IMR-90 (cell line): ENCODE measurements at regions not wholly inside any gene's neighbourhood (a gene's known extent, or its start where the extent isn't known, plus 50 kb on each side); places are given as distances from the start of the nearest gene placed in this dataset.

Experiments
- ATAC-seq: fragments of 200-7000 bp; cut with Tn5 transposase; 2 replicates; pipeline ENCODE4 v1.9.1; 2020; ENCODE audit warnings: low read depth, mild to moderate bottlenecking, moderate library complexity
- BruUV-seq: library from RNA; stranded (reverse); fragments of 400-500 nt; replicated peaks from 2 replicates; lab custom pipeline; 2021; lab: Mats Ljungman, UMichigan
- CTCF ChIA-PET: fragments of 300-600 bp; formaldehyde crosslinking; extraction: SDS; loops from one replicate; lab custom pipeline; 2021; ENCODE audit warnings: antibody characterized with exemption; lab: Yijun Ruan, JAX
- POLR2A ChIA-PET: fragments of 300-600 bp; sonication (Branson Sonifier 250); formaldehyde crosslinking; loops from one replicate; lab custom pipeline; 2022; ENCODE audit warnings: antibody characterized with exemption; ENCODE audit not compliant: unreplicated experiment; lab: Charles Lee
- DNase-seq: peaks from one replicate; pipeline ENCODE4 v3.0.0; 2013
- H2AFZ ChIP-seq: replicated peaks from 2 replicates; pipeline ENCODE3; 2013; ENCODE audit warnings: low read length, mild to moderate bottlenecking; ENCODE audit not compliant: poor library complexity
- H2AK5ac ChIP-seq: 2 replicates; pipeline ENCODE4 v1.6.1; 2013; ENCODE audit warnings: low read depth, low read length, inconsistent platforms
- H2AK9ac ChIP-seq: replicated peaks from 2 replicates; pipeline ENCODE3; 2013; ENCODE audit warnings: mild to moderate bottlenecking, low read depth, low read length, moderate library complexity; ENCODE audit not compliant: poor library complexity
- H2BK120ac ChIP-seq: 2 replicates; pipeline ENCODE4 v1.6.1; 2013; ENCODE audit warnings: low read depth, low read length, inconsistent platforms
- H2BK15ac ChIP-seq: 3 replicates; pipeline ENCODE4 v1.6.1; 2013; ENCODE audit warnings: low read depth, low read length, inconsistent platforms
- H2BK20ac ChIP-seq: 2 replicates; pipeline ENCODE4 v1.6.1; 2013; ENCODE audit warnings: low read depth, mild to moderate bottlenecking, inconsistent platforms, low read length, moderate library complexity
- H2BK5ac ChIP-seq: 2 replicates; pipeline ENCODE4 v1.6.1; 2013; ENCODE audit warnings: mild to moderate bottlenecking, low read depth, low read length, inconsistent platforms; ENCODE audit not compliant: poor library complexity, severe bottlenecking
- H3K14ac ChIP-seq: replicated peaks from 2 replicates; pipeline ENCODE4 v1.6.1; 2013; ENCODE audit warnings: low read depth, low read length, inconsistent platforms
- H3K18ac ChIP-seq: 2 replicates; pipeline ENCODE4 v1.6.1; 2013; ENCODE audit warnings: low read depth, low read length, control low read depth
- H3K23ac ChIP-seq: 2 replicates; pipeline ENCODE4 v1.6.1; 2013; ENCODE audit warnings: low read depth, low read length, inconsistent platforms
- H3K27ac ChIP-seq: 2 replicates; pipeline ENCODE4 v1.5.1; 2013; ENCODE audit warnings: mild to moderate bottlenecking, control low read depth, low read length; ENCODE audit not compliant: insufficient read depth
- H3K27me3 ChIP-seq: 2 replicates; pipeline ENCODE4 v1.6.1; 2013; ENCODE audit warnings: low read length; ENCODE audit not compliant: control insufficient read depth, insufficient read depth
- H3K36me3 ChIP-seq: 2 replicates; pipeline ENCODE4 v1.6.1; 2013; ENCODE audit warnings: low read length, mixed read lengths; ENCODE audit not compliant: control insufficient read depth, insufficient read depth
- H3K4ac ChIP-seq: 2 replicates; pipeline ENCODE4 v1.6.1; 2013; ENCODE audit warnings: low read depth, low read length, inconsistent platforms
- H3K4me1 ChIP-seq: 2 replicates; pipeline ENCODE4 v1.6.1; 2013; ENCODE audit warnings: low read length, mixed read lengths; ENCODE audit not compliant: control insufficient read depth, insufficient read depth
- H3K4me2 ChIP-seq: 2 replicates; pipeline ENCODE4 v1.6.1; 2013; ENCODE audit warnings: low read depth, mild to moderate bottlenecking, control low read depth, low read length, moderate library complexity
- H3K4me3 ChIP-seq: 2 replicates; pipeline ENCODE4 v1.5.1; 2013; ENCODE audit warnings: low read depth, mild to moderate bottlenecking, control low read depth, low read length, moderate library complexity; ENCODE audit not compliant: insufficient read depth
- H3K56ac ChIP-seq: 2 replicates; pipeline ENCODE4 v1.6.1; 2013; ENCODE audit warnings: low read length, inconsistent platforms; ENCODE audit not compliant: insufficient read depth; ENCODE audit errors: extremely low read depth
- H3K79me1 ChIP-seq, 2 experiments: 2 replicates each; pipeline ENCODE4 v1.6.1; 2013; ENCODE audit warnings: low read length in 2 of 2, inconsistent platforms in 1 of 2, low read depth in 1 of 2
- H3K9ac ChIP-seq: 2 replicates; pipeline ENCODE4 v1.6.1; 2013; ENCODE audit warnings: low read depth, low read length, control low read depth
- H3K9me1 ChIP-seq: 2 replicates; pipeline ENCODE4 v1.6.1; 2013; ENCODE audit warnings: low read length, inconsistent platforms; ENCODE audit not compliant: insufficient read depth
- H3K9me3 ChIP-seq: 2 replicates; pipeline ENCODE4 v1.6.1; 2013; ENCODE audit warnings: low read length; ENCODE audit not compliant: control insufficient read depth, insufficient read depth
- H4K20me1 ChIP-seq: 2 replicates; pipeline ENCODE4 v1.6.1; 2013; ENCODE audit warnings: low read length, inconsistent platforms; ENCODE audit not compliant: insufficient read depth
- H4K5ac ChIP-seq: 2 replicates; pipeline ENCODE4 v1.6.1; 2013; ENCODE audit warnings: mild to moderate bottlenecking, low read depth, low read length, control low read depth
- H4K8ac ChIP-seq, 2 experiments: 2 replicates each; pipeline ENCODE4 v1.6.1; 2013; ENCODE audit warnings: low read depth in 2 of 2, low read length in 2 of 2, control low read depth in 1 of 2, inconsistent platforms in 1 of 2
- H4K91ac ChIP-seq: 2 replicates; pipeline ENCODE4 v1.6.1; 2013; ENCODE audit warnings: low read depth, low read length, inconsistent platforms; ENCODE audit not compliant: insufficient read depth
- ELK1 ChIP-seq: fragments of 150-350 bp; IDR thresholded peaks from 2 replicates; pipeline ENCODE4 v1.6.1; 2016; ENCODE audit warnings: low read depth, mild to moderate bottlenecking, low read length, moderate library complexity, borderline replicate concordance
- RFX5 ChIP-seq: IDR thresholded peaks from 2 replicates; pipeline ENCODE4 v1.8.0; 2012; ENCODE audit warnings: low read depth, mild to moderate bottlenecking, low read length, moderate library complexity
- WGBS, 2 experiments: methylation state at CpG; one replicate each; pipeline versions ENCODE4 v1.1.5 to v1.1.7; 2013; ENCODE audit warnings: missing lambda C conversion rate in 2 of 2; ENCODE audit not compliant: insufficient read length in 1 of 2; ENCODE audit errors: extremely low coverage in 2 of 2; 5-methylcytosine and 5-hydroxymethylcytosine counted together
- dilution Hi-C: fragments of 300-500 bp; cut with HindIII; formaldehyde crosslinking; loops from one replicate; pipeline ENCODE4 v1.14.3; 2018; ENCODE audit warnings: low sequenced_read_pairs; ENCODE audit not compliant: unreplicated experiment
- in situ Hi-C: fragments of 300-500 bp; cut with MboI; formaldehyde crosslinking; loops from 3 replicates; pipeline ENCODE4 v1.14.3; 2019; ENCODE audit warnings: low sequenced_read_pairs, inconsistent platforms, mixed read lengths
- intact Hi-C: fragments of 100-400 bp; cut with micrococcal nuclease; formaldehyde crosslinking; loops from 2 replicates; pipeline ENCODE4 v1.10.0; 2022
- TF ChIP-seq, protein P1 (sequence below): conservative IDR thresholded peaks from 2 replicates; pipeline ENCODE4 v1.5.1; 2012; ENCODE audit warnings: mild to moderate bottlenecking, low read depth, low read length, improper control_type of control experiment

GRCh38 chr2:196291873-196292800 is 120.8 kb upstream of the STK17B start:
- no peak overlapping the region for H3K4me3 ChIP-seq
- H3K4me2 ChIP-seq = no peak overlapping the region
- H2BK15ac ChIP-seq = peak overlapping the region; percentile 53
- dilution Hi-C loops (no loop called here), in situ Hi-C loops (loop anchor here (10.0 kb wide), 1 partner anchor 463 kb away; no protein-coding TSS in a partner anchor), intact Hi-C loops (loop anchor here (5.0 kb wide), 1 partner anchor 125 kb away; no protein-coding TSS in a partner anchor)
- ChIA-PET CTCF (interaction anchor here (1.0 kb wide), 2 partner anchors 40 to 57 kb away, joined by 3 read pairs; no protein-coding TSS in a partner anchor), POLR2A (interaction anchor here (0.6 kb wide), 1 partner anchor 43 kb away, joined by 3 read pairs; no protein-coding TSS in a partner anchor)
- 87% methylated on average over 7 of the region's 16 CpGs; no CpG with 5 or more reads in 1 of the 2 experiments for WGBS, 2 experiments
- no peak overlapping the region for H2AFZ ChIP-seq
- peak overlapping the region; percentile 39 for H4K5ac ChIP-seq
- no peaks in the 10 kb centered on the region for H3K36me3 ChIP-seq
- H3K9ac ChIP-seq = no peak overlapping the region
- H3K79me1 ChIP-seq = no peaks in the 10 kb centered on the region
- peak overlapping the region; percentile 25; the same call in 1 of the 2 replicates for H3K14ac ChIP-seq
- H3K56ac ChIP-seq = no peak overlapping the region
- no peaks in the 10 kb centered on the region for H3K9me3 ChIP-seq
- peak overlapping the region; percentile 48 for H2AK5ac ChIP-seq
- no peak overlapping the region for H3K27ac ChIP-seq
- peaks cover 15% of the 10 kb centered on the region for H3K9me1 ChIP-seq
- H3K18ac ChIP-seq = peak overlapping the region; percentile 68
- ATAC-seq = no peak
- H2BK20ac ChIP-seq = peak overlapping the region; percentile 46
- TF ChIP-seq, protein P1, sequence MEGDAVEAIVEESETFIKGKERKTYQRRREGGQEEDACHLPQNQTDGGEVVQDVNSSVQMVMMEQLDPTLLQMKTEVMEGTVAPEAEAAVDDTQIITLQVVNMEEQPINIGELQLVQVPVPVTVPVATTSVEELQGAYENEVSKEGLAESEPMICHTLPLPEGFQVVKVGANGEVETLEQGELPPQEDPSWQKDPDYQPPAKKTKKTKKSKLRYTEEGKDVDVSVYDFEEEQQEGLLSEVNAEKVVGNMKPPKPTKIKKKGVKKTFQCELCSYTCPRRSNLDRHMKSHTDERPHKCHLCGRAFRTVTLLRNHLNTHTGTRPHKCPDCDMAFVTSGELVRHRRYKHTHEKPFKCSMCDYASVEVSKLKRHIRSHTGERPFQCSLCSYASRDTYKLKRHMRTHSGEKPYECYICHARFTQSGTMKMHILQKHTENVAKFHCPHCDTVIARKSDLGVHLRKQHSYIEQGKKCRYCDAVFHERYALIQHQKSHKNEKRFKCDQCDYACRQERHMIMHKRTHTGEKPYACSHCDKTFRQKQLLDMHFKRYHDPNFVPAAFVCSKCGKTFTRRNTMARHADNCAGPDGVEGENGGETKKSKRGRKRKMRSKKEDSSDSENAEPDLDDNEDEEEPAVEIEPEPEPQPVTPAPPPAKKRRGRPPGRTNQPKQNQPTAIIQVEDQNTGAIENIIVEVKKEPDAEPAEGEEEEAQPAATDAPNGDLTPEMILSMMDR = no peak
- TF ChIP-seq RFX5 = no peak
- no peak for TF ChIP-seq ELK1
- peak overlapping the region in 1 of 2 experiments; percentile 17; a peak in 1 of 4 replicates for H4K8ac ChIP-seq
- H2BK5ac ChIP-seq = peak overlapping the region; percentile 35
- H3K4me1 ChIP-seq = peaks cover 11% of the 10 kb centered on the region
- peak overlapping the region; percentile 68 for H2BK120ac ChIP-seq
- no peak for DNase-seq
- peak overlapping the region; percentile 70; the same call in 1 of the 2 replicates for H3K23ac ChIP-seq
- no peak overlapping the region for H2AK9ac ChIP-seq
- peak overlapping the region; percentile 37 for H4K91ac ChIP-seq
- H4K20me1 ChIP-seq = no peaks in the 10 kb centered on the region
- H3K4ac ChIP-seq = peak overlapping the region; percentile 54
- H3K27me3 ChIP-seq = no peaks in the 10 kb centered on the region
- BruUV-seq = no TSS peak
